Kidney (tissue), 13 donors: ENCODE measurements at regions not wholly inside any gene's neighbourhood (a gene's known extent, or its start where the extent isn't known, plus 50 kb on each side); places are given as distances from the start of the nearest gene placed in this dataset.

Source experiments
- DNase-seq, 5 donors: peaks; one replicate each; pipeline ENCODE4 v3.0.0-alpha.2; 2013 to 2020
- FAIRE-seq: peaks from 2 replicates; lab custom pipeline; 2012; peaks lifted over from hg19 to GRCh38; lab: Jason Lieb, UNC
- H3K27ac ChIP-seq, 2 donors: one replicate each; pipeline ENCODE4 v1.7.0; 2013; ENCODE audit warnings: low read depth in 2 of 2, low read length in 2 of 2, inconsistent platforms in 1 of 2
- H3K27me3 ChIP-seq: one replicate; pipeline ENCODE4 v1.7.1; 2013; ENCODE audit warnings: low read length, inconsistent platforms; ENCODE audit not compliant: control insufficient read depth, insufficient read depth
- H3K36me3 ChIP-seq, 3 donors: one replicate each; pipeline versions ENCODE4 v1.7.0 to v1.7.1; 2013; ENCODE audit warnings: low read length in 3 of 3, control low read depth in 1 of 3, inconsistent platforms in 1 of 3; ENCODE audit not compliant: insufficient read depth in 3 of 3, control insufficient read depth in 2 of 3
- H3K4me1 ChIP-seq, 3 donors: one replicate each; pipeline versions ENCODE4 v1.7.0 to v1.7.1; 2013; ENCODE audit warnings: low read length in 3 of 3, inconsistent platforms in 1 of 3, low read depth in 1 of 3; ENCODE audit not compliant: control insufficient read depth in 2 of 3, insufficient read depth in 2 of 3
- H3K4me3 ChIP-seq, 3 donors: one replicate each; pipeline versions ENCODE4 v1.7.0 to v1.8.1; 2013; ENCODE audit warnings: low read length in 3 of 3, control low read depth in 1 of 3, inconsistent platforms in 1 of 3
- H3K9ac ChIP-seq, 3 donors: one replicate each; pipeline versions ENCODE4 v1.7.0 to v1.7.1; 2013; ENCODE audit warnings: low read length in 3 of 3, control low read depth in 1 of 3, inconsistent platforms in 1 of 3
- H3K9me3 ChIP-seq, 3 donors: one replicate each; pipeline versions ENCODE4 v1.7.0 to v1.7.1; 2013; ENCODE audit warnings: low read length in 3 of 3, control low read depth in 1 of 3, inconsistent platforms in 1 of 3; ENCODE audit not compliant: control insufficient read depth in 2 of 3, insufficient read depth in 1 of 3
- intact Hi-C: fragments of 100-400 bp; cut with DNase I; formaldehyde crosslinking; loops from one replicate; pipeline ENCODE4 v1.11.1; 2022
- TF ChIP-seq, protein P1 (sequence below): IDR thresholded peaks from 3 replicates; pipeline ENCODE4 v1.5.1; 2012; ENCODE audit warnings: mild to moderate bottlenecking, moderate library complexity, borderline replicate concordance; ENCODE audit not compliant: insufficient read depth; ENCODE audit errors: extremely low read depth
- donor health status: control.
- donor health status: control.
- donor health status: control.
- donor health status: control.
- donor health status: control.
- donor health status: DM: yes; HTN: yes; CAD: no.
- donor health status: Normal renal cell carcinoma (clear cell type).

DNA sequence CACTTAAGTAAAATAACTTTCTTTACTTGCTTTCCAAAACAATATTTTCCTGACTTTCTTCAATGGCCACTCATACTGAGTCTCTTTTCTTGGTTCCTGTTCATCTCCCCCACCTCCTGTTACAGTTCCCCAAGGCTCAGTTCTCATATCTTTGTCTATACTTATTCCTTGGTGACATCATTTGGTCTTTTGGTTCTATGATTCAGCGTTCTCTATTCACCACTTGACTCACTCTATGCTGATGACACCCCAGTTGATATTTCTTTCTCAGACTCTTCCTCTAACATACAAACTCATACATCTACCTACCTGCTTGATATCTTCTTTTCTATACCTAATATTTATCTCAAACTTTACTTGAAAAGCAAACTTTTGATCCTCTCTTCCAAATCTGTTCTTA is 85.0 kb upstream of the P3H2 start:
- Histone ChIP-seq H3K36me3 (no peaks in the 10 kb centered on the region), H3K27me3 (no peaks in the 10 kb centered on the region), H3K9me3 (no peaks in the 10 kb centered on the region), H3K27ac (no peak overlapping the region), H3K4me3 (no peak overlapping the region), H3K9ac (no peak overlapping the region), H3K4me1 (no peaks in the 10 kb centered on the region)
- DNase-seq (no peak), FAIRE-seq (no peak)
- intact Hi-C loops, result no loop called here
- TF ChIP-seq, protein P1, sequence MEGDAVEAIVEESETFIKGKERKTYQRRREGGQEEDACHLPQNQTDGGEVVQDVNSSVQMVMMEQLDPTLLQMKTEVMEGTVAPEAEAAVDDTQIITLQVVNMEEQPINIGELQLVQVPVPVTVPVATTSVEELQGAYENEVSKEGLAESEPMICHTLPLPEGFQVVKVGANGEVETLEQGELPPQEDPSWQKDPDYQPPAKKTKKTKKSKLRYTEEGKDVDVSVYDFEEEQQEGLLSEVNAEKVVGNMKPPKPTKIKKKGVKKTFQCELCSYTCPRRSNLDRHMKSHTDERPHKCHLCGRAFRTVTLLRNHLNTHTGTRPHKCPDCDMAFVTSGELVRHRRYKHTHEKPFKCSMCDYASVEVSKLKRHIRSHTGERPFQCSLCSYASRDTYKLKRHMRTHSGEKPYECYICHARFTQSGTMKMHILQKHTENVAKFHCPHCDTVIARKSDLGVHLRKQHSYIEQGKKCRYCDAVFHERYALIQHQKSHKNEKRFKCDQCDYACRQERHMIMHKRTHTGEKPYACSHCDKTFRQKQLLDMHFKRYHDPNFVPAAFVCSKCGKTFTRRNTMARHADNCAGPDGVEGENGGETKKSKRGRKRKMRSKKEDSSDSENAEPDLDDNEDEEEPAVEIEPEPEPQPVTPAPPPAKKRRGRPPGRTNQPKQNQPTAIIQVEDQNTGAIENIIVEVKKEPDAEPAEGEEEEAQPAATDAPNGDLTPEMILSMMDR, result no peak

DNA sequence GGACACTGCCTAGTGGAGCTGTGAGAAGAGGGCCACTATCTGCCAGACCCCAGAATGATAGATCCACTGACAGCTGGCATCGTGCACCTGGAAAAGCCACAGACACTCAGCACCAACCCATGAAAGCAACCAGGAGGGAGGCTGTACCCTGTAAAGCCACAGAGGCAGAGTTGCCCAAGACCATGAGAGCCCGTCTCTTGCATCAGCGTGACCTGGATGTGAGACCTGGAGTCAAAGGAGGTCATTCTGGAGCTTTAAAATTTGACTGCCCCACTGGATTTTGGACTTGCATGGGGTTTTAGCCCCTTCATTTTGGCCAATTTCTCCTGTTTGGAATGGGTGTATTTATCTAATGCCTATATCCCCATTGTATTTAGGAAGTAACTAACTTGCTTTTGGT is 83.5 kb upstream of the P3H2 start:
- FAIRE-seq, result no peak
- H3K4me1 ChIP-seq, result no peaks in the 10 kb centered on the region
- H3K9me3 ChIP-seq, result no peaks in the 10 kb centered on the region
- TF ChIP-seq, protein P1, result no peak
- H3K9ac ChIP-seq, result no peak overlapping the region
- H3K4me3 ChIP-seq, result no peak overlapping the region
- no peaks in the 10 kb centered on the region for H3K27me3 ChIP-seq
- no peaks in the 10 kb centered on the region for H3K36me3 ChIP-seq
- H3K27ac ChIP-seq, result no peak overlapping the region
- intact Hi-C loops, result loop anchor here (5.0 kb wide), 1 partner anchor 242 kb away; no protein-coding TSS in a partner anchor
- no peak for DNase-seq

- intact Hi-C loops, result no loop called here
- Histone ChIP-seq H3K9ac (peak overlapping the region in 1 of 3 donors; percentile 48), H3K27ac (peak overlapping the region in 1 of 2 donors; percentile 47), H3K27me3 (no peaks in the 10 kb centered on the region), H3K4me1 (peaks cover 0 to 6% (median 0%) of the 10 kb centered on the region in 3 donors), H3K36me3 (no peaks in the 10 kb centered on the region), H3K9me3 (no peaks in the 10 kb centered on the region), H3K4me3 (peak overlapping the region in 2 of 3 donors; percentile 39 to 51)
- peak; percentile 75 for FAIRE-seq
- DNase-seq, result peak in 3 of 5 donors; percentile 21 to 68 (median 56)
- TF ChIP-seq, protein P1, result no peak
These were observed 76.7 kb upstream of the P3H2 start for GRCh38 chr3:190197346-190197763.

GRCh38 chr3:190194506-190194905 is 73.8 kb upstream of the P3H2 start:
- no peaks in the 10 kb centered on the region for H3K9me3 ChIP-seq
- TF ChIP-seq, protein P1, result no peak
- DNase-seq (no peak), FAIRE-seq (no peak)
- no peaks in the 10 kb centered on the region for H3K36me3 ChIP-seq
- intact Hi-C loops, result no loop called here
- no peak overlapping the region for H3K9ac ChIP-seq
- no peak overlapping the region for H3K27ac ChIP-seq
- H3K4me3 ChIP-seq, result no peak overlapping the region
- H3K27me3 ChIP-seq, result no peaks in the 10 kb centered on the region
- H3K4me1 ChIP-seq, result peaks cover 0 to 6% (median 0%) of the 10 kb centered on the region in 3 donors
